ENCODE measurements at regions not wholly inside any gene's neighbourhood (a gene's known extent, or its start where the extent isn't known, plus 50 kb on each side); places are given as distances from the start of the nearest gene placed in this dataset.

DNA sequence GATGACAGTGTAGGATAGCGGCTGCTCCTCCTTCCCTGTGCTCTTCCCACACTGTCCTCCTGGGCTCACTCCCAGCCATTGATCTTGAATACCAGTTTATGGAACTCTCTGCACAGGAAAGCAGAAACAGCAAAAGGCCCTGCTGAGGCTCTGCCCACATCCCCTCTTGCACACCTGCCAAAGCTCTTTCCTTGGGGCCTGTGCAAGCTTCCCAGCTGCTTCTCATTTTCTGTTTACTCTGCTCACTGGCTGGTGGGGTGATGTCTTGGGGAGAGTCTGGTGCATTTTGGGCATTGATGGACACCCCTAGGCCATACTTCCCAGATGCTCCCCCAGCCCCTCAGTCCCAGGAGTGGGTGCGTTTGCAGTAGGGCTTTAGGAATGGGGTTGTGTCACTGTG, 361.8 kb downstream of the TMEM121 start:
- TF ChIP-seq, protein P1, sequence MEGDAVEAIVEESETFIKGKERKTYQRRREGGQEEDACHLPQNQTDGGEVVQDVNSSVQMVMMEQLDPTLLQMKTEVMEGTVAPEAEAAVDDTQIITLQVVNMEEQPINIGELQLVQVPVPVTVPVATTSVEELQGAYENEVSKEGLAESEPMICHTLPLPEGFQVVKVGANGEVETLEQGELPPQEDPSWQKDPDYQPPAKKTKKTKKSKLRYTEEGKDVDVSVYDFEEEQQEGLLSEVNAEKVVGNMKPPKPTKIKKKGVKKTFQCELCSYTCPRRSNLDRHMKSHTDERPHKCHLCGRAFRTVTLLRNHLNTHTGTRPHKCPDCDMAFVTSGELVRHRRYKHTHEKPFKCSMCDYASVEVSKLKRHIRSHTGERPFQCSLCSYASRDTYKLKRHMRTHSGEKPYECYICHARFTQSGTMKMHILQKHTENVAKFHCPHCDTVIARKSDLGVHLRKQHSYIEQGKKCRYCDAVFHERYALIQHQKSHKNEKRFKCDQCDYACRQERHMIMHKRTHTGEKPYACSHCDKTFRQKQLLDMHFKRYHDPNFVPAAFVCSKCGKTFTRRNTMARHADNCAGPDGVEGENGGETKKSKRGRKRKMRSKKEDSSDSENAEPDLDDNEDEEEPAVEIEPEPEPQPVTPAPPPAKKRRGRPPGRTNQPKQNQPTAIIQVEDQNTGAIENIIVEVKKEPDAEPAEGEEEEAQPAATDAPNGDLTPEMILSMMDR (IDR thresholded peaks at IDR 0.05), result no peak
- no peak for TF ChIP-seq POLR2A (IDR thresholded peaks at IDR 0.05)
